A549 (cell line): ENCODE measurements at regions not wholly inside any gene's neighbourhood (a gene's known extent, or its start where the extent isn't known, plus 50 kb on each side); places are given as distances from the start of the nearest gene placed in this dataset.

Experiments used
- CTCF ChIP-seq: fragments of >200 bp; sonication (Bioruptor Twin); formaldehyde crosslinking; IDR thresholded peaks from 3 replicates; pipeline ENCODE4 v1.5.1; 2016
- KDM1A ChIP-seq: fragments of 200-600 bp; sonication (generic); IDR thresholded peaks from 2 replicates; pipeline ENCODE4 v1.6.1; 2016; ENCODE audit warnings: low read depth, mild to moderate bottlenecking
- MAFK ChIP-seq: fragments of 450-650 bp; IDR thresholded peaks from 2 replicates; pipeline ENCODE4 v1.6.1; 2014; ENCODE audit not compliant: partially characterized antibody
- NFE2L2 ChIP-seq: fragments of 150-350 bp; conservative IDR thresholded peaks from 2 replicates; pipeline ENCODE4 v1.6.1; 2014; ENCODE audit warnings: low read length
- NR3C1 ChIP-seq: fragments of >200 bp; sonication (Bioruptor Twin); formaldehyde crosslinking; IDR thresholded peaks from 3 replicates; pipeline ENCODE4 v1.6.1; 2017
- POLR2AphosphoS2 ChIP-seq: conservative IDR thresholded peaks from 2 replicates; pipeline ENCODE4 v1.6.1; 2012; ENCODE audit warnings: low read length, improper control_type of control experiment, inconsistent platforms
- SMC3 ChIP-seq: fragments of >200 bp; sonication (Bioruptor Twin); formaldehyde crosslinking; IDR thresholded peaks from 3 replicates; pipeline ENCODE4 v1.6.1; 2018; ENCODE audit warnings: inconsistent platforms
- TF ChIP-seq, protein P1 (sequence below): IDR thresholded peaks from 2 replicates; pipeline ENCODE4 v1.6.1; 2012
- TF ChIP-seq, protein P2 (sequence below): fragments of 200-600 bp; sonication (generic); IDR thresholded peaks from 2 replicates; pipeline ENCODE4 v1.6.1; 2016; ENCODE audit warnings: antibody characterized with exemption, mild to moderate bottlenecking, moderate library complexity

DNA sequence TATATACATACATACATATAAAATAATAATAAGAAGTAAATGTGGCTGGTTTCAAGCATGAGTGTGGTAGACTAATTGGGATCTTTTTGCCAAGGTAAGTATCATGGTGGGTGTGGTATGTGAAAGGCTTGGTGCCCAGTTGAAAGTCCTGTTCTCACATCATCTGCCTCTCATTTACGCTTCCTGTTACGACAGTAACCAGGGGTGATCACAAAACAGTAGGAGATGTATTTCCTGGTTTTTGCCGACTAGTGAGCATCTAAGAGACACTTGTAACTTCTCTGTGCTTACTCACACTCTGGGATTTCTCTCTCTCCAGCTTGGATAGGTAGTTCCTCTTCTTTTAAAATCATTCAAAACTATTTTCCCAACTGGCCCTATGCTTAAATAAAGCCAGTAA, 1028.3 kb upstream of the NR2F2 start:
- no peak for TF ChIP-seq CTCF
- TF ChIP-seq NR3C1, result no peak
- TF ChIP-seq, protein P1, sequence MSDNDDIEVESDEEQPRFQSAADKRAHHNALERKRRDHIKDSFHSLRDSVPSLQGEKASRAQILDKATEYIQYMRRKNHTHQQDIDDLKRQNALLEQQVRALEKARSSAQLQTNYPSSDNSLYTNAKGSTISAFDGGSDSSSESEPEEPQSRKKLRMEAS, result no peak
- TF ChIP-seq, protein P2, sequence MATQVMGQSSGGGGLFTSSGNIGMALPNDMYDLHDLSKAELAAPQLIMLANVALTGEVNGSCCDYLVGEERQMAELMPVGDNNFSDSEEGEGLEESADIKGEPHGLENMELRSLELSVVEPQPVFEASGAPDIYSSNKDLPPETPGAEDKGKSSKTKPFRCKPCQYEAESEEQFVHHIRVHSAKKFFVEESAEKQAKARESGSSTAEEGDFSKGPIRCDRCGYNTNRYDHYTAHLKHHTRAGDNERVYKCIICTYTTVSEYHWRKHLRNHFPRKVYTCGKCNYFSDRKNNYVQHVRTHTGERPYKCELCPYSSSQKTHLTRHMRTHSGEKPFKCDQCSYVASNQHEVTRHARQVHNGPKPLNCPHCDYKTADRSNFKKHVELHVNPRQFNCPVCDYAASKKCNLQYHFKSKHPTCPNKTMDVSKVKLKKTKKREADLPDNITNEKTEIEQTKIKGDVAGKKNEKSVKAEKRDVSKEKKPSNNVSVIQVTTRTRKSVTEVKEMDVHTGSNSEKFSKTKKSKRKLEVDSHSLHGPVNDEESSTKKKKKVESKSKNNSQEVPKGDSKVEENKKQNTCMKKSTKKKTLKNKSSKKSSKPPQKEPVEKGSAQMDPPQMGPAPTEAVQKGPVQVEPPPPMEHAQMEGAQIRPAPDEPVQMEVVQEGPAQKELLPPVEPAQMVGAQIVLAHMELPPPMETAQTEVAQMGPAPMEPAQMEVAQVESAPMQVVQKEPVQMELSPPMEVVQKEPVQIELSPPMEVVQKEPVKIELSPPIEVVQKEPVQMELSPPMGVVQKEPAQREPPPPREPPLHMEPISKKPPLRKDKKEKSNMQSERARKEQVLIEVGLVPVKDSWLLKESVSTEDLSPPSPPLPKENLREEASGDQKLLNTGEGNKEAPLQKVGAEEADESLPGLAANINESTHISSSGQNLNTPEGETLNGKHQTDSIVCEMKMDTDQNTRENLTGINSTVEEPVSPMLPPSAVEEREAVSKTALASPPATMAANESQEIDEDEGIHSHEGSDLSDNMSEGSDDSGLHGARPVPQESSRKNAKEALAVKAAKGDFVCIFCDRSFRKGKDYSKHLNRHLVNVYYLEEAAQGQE, result no peak
- no peak for TF ChIP-seq NFE2L2
- TF ChIP-seq KDM1A, result no peak
- TF ChIP-seq POLR2AphosphoS2, result no peak
- no peak for TF ChIP-seq MAFK
- no peak for TF ChIP-seq SMC3
